DND-41 (cell line): ENCODE measurements at regions not wholly inside any gene's neighbourhood (a gene's known extent, or its start where the extent isn't known, plus 50 kb on each side); places are given as distances from the start of the nearest gene placed in this dataset.
A peak's percentile ranks its signal among the peaks of the same experiment; 100 is the strongest.

ENCODE experiments used
- ATAC-seq: fragments of 200-7000 bp; cut with Tn5 transposase; 3 replicates; pipeline ENCODE4 v1.9.1; 2021; ENCODE audit warnings: low read depth; ENCODE audit not compliant: insufficient read depth
- DNase-seq: peaks from one replicate; pipeline ENCODE4 v3.0.0-alpha.2; 2020
- H2AFZ ChIP-seq: 2 replicates; pipeline ENCODE4 v1.6.0; 2012; ENCODE audit warnings: low read depth, low read length
- H3K27ac ChIP-seq: 2 replicates; pipeline ENCODE4 v1.5.1; 2012; ENCODE audit warnings: low read length, inconsistent platforms
- H3K27me3 ChIP-seq: fragments of 200-600 bp; sonication (generic); 2 replicates; pipeline ENCODE4 v1.6.0; 2012; ENCODE audit warnings: low read length, mild to moderate bottlenecking, inconsistent platforms; ENCODE audit not compliant: insufficient read depth, poor library complexity
- H3K36me3 ChIP-seq: 2 replicates; pipeline ENCODE4 v1.5.1; 2012; ENCODE audit warnings: low read length, inconsistent platforms; ENCODE audit not compliant: insufficient read depth
- H3K4me1 ChIP-seq: 2 replicates; pipeline ENCODE4 v1.5.1; 2012; ENCODE audit warnings: mild to moderate bottlenecking, low read length; ENCODE audit not compliant: insufficient read depth
- H3K4me2 ChIP-seq: 2 replicates; pipeline ENCODE4 v1.6.0; 2012; ENCODE audit warnings: mild to moderate bottlenecking, moderate library complexity, low read length, inconsistent platforms; ENCODE audit not compliant: insufficient read depth
- H3K4me3 ChIP-seq, 2 experiments: fragments of 200-600 bp in 1 of 2; shearing (Covaris generic) in 1 of 2; 2 replicates each; pipeline ENCODE4 v1.5.1; 2012 to 2016; ENCODE audit warnings: inconsistent platforms in 2 of 2, low read length in 2 of 2, mild to moderate bottlenecking in 2 of 2, low read depth in 1 of 2, moderate library complexity in 1 of 2
- H3K79me2 ChIP-seq: 2 replicates; pipeline ENCODE4 v1.6.0; 2012; ENCODE audit warnings: low read length, inconsistent platforms; ENCODE audit not compliant: insufficient read depth
- H3K9ac ChIP-seq: 2 replicates; pipeline ENCODE4 v1.6.0; 2012; ENCODE audit warnings: low read depth, mild to moderate bottlenecking, inconsistent platforms, low read length, moderate library complexity
- H3K9me3 ChIP-seq: 2 replicates; pipeline ENCODE4 v1.5.1; 2012; ENCODE audit warnings: low read length, moderate library complexity, mild to moderate bottlenecking, inconsistent platforms; ENCODE audit not compliant: insufficient read depth, severe bottlenecking
- H4K20me1 ChIP-seq: 2 replicates; pipeline ENCODE4 v1.6.0; 2012; ENCODE audit warnings: low read length; ENCODE audit not compliant: insufficient read depth
- CTCF ChIP-seq: IDR thresholded peaks from 2 replicates; pipeline ENCODE4 v1.5.1; 2012; ENCODE audit warnings: borderline replicate concordance, low read length, moderate library complexity, mild to moderate bottlenecking; ENCODE audit not compliant: poor library complexity, severe bottlenecking; ENCODE audit errors: extremely low read depth
- EZH2 ChIP-seq: IDR thresholded peaks from 3 replicates; pipeline ENCODE4 v1.6.1; 2012; ENCODE audit warnings: borderline replicate concordance, low read depth, mild to moderate bottlenecking, moderate library complexity, low read length, inconsistent platforms; ENCODE audit not compliant: severe bottlenecking

- Histone ChIP-seq H3K9ac (no peak overlapping the region), H2AFZ (no peak overlapping the region), H3K27me3 (peaks cover 17% of the 10 kb centered on the region), H3K27ac (no peak overlapping the region), H3K79me2 (no peaks in the 10 kb centered on the region), H3K4me2 (no peak overlapping the region), H3K4me3 (no peak overlapping the region), H4K20me1 (no peaks in the 10 kb centered on the region), H3K36me3 (no peaks in the 10 kb centered on the region), H3K4me1 (no peaks in the 10 kb centered on the region), H3K9me3 (no peaks in the 10 kb centered on the region)
- no peak for ATAC-seq
- no peak for TF ChIP-seq EZH2
- TF ChIP-seq CTCF = no peak
- no peak for DNase-seq
Measured at GRCh38 chr1:88139633-88140032, 544.4 kb upstream of the PKN2 start.

- Histone ChIP-seq H3K9ac (no peak overlapping the region), H3K4me2 (no peak overlapping the region), H3K79me2 (no peaks in the 10 kb centered on the region), H3K9me3 (no peaks in the 10 kb centered on the region), H4K20me1 (no peaks in the 10 kb centered on the region), H3K4me1 (no peaks in the 10 kb centered on the region), H2AFZ (no peak overlapping the region), H3K36me3 (no peaks in the 10 kb centered on the region), H3K27me3 (peaks cover 17% of the 10 kb centered on the region), H3K27ac (no peak overlapping the region), H3K4me3 (no peak overlapping the region)
- ATAC-seq (no peak), DNase-seq (no peak)
- TF ChIP-seq EZH2 (no peak), CTCF (no peak)
Measured at GRCh38 chr1:88140325-88140724, 543.7 kb upstream of the PKN2 start.

GRCh38 chr1:88141499-88142074, 542.5 kb upstream of the PKN2 start:
- no peaks in the 10 kb centered on the region for H3K36me3 ChIP-seq
- H3K9ac ChIP-seq = no peak overlapping the region
- H3K9me3 ChIP-seq = no peaks in the 10 kb centered on the region
- H4K20me1 ChIP-seq = no peaks in the 10 kb centered on the region
- H3K79me2 ChIP-seq = no peaks in the 10 kb centered on the region
- H3K4me3 ChIP-seq = no peak overlapping the region
- H2AFZ ChIP-seq = no peak overlapping the region
- peak; percentile 56; the same call in 2 of the 3 replicates for ATAC-seq
- H3K27ac ChIP-seq = no peak overlapping the region
- H3K27me3 ChIP-seq = peaks cover 17% of the 10 kb centered on the region
- H3K4me2 ChIP-seq = peak overlapping the region; percentile 17; the same call in 1 of the 2 replicates
- DNase-seq = no peak
- TF ChIP-seq CTCF = no peak
- TF ChIP-seq EZH2 = no peak
- H3K4me1 ChIP-seq = no peaks in the 10 kb centered on the region
